ENCODE measurements at regions not wholly inside any gene's neighbourhood (a gene's known extent, or its start where the extent isn't known, plus 50 kb on each side); places are given as distances from the start of the nearest gene placed in this dataset.

- no peak for TF ChIP-seq SIN3A (IDR thresholded peaks at IDR 0.05; ENCODE audit: borderline replicate concordance, insufficient read depth, low read depth, low read length)
- TF ChIP-seq CTCF (IDR thresholded peaks at IDR 0.05), result no peak
- TF ChIP-seq TCF7L2 (IDR thresholded peaks at IDR 0.05; ENCODE audit: low read depth, low read length), result no peak
- no peak for TF ChIP-seq REST (IDR thresholded peaks at IDR 0.05; ENCODE audit: insufficient read depth in 1 of 2, low read depth in 2 of 2, low read length in 1 of 2)
- TF ChIP-seq POLR2AphosphoS5 (IDR thresholded peaks at IDR 0.05; ENCODE audit: low read depth, low read length), result no peak
- no peak for ATAC-seq
- H3K27me3 ChIP-seq (ENCODE audit: control insufficient read depth, insufficient read depth, low read length), result no peaks in the 10 kb centered on the region
- H3K4me1 ChIP-seq (ENCODE audit: control insufficient read depth, insufficient read depth, low read length), result no peaks in the 10 kb centered on the region
- ChIA-PET POLR2A (no interaction called here), CTCF (no interaction called here)
- BruUV-seq (replicated peaks), result no TSS peak
- no peaks in the 10 kb centered on the region for H3K36me3 ChIP-seq (ENCODE audit: control insufficient read depth, insufficient read depth, low read length)
- H3K9me3 ChIP-seq (ENCODE audit: control insufficient read depth, insufficient read depth, low read depth, low read length), result no peaks in the 10 kb centered on the region; the same call in 1 of the 2 replicates
- H3K27ac ChIP-seq (ENCODE audit: low read length), result no peak overlapping the region
- no peak for DNase-seq (ENCODE audit: low read depth, low spot score)
- in situ Hi-C loops (cut with HindIII; ENCODE audit: low pct_unique_long_range_greater_than_20kb, low sequenced_read_pairs), result no loop called here
- no peak overlapping the region for H3K4me3 ChIP-seq (ENCODE audit: low read depth in 2 of 2, low read length in 2 of 2)
- intact Hi-C loops (cut with micrococcal nuclease; ENCODE audit: unreplicated experiment), result no loop called here
Observed at GRCh38 chr2:139924070-139924469, 1143.9 kb upstream of the NXPH2 start.

- no peak overlapping the region for H3K4me3 ChIP-seq (ENCODE audit: low read depth in 2 of 2, low read length in 2 of 2)
- H3K4me1 ChIP-seq (ENCODE audit: control insufficient read depth, insufficient read depth, low read length), result no peaks in the 10 kb centered on the region
- H3K9me3 ChIP-seq (ENCODE audit: control insufficient read depth, insufficient read depth, low read depth, low read length), result no peaks in the 10 kb centered on the region; the same call in 1 of the 2 replicates
- no peaks in the 10 kb centered on the region for H3K36me3 ChIP-seq (ENCODE audit: control insufficient read depth, insufficient read depth, low read length)
- no peak for TF ChIP-seq CTCF (IDR thresholded peaks at IDR 0.05)
- TF ChIP-seq POLR2AphosphoS5 (IDR thresholded peaks at IDR 0.05; ENCODE audit: low read depth, low read length), result no peak
- TF ChIP-seq SIN3A (IDR thresholded peaks at IDR 0.05; ENCODE audit: borderline replicate concordance, insufficient read depth, low read depth, low read length), result no peak
- TF ChIP-seq TCF7L2 (IDR thresholded peaks at IDR 0.05; ENCODE audit: low read depth, low read length), result no peak
- no peak for TF ChIP-seq REST (IDR thresholded peaks at IDR 0.05; ENCODE audit: insufficient read depth in 1 of 2, low read depth in 2 of 2, low read length in 1 of 2)
- no peaks in the 10 kb centered on the region for H3K27me3 ChIP-seq (ENCODE audit: control insufficient read depth, insufficient read depth, low read length)
- no peak for ATAC-seq
- no peak overlapping the region for H3K27ac ChIP-seq (ENCODE audit: low read length)
- in situ Hi-C loops (cut with HindIII; ENCODE audit: low pct_unique_long_range_greater_than_20kb, low sequenced_read_pairs), result no loop called here
- ChIA-PET CTCF (no interaction called here), POLR2A (no interaction called here)
- DNase-seq (ENCODE audit: low read depth, low spot score), result no peak
- intact Hi-C loops (cut with micrococcal nuclease; ENCODE audit: unreplicated experiment), result no loop called here
- no TSS peak for BruUV-seq (replicated peaks)
Observed at GRCh38 chr2:139918982-139919381, 1138.8 kb upstream of the NXPH2 start.
